ENCODE measurements at regions not wholly inside any gene's neighbourhood (a gene's known extent, or its start where the extent isn't known, plus 50 kb on each side); places are given as distances from the start of the nearest gene placed in this dataset.

DNA sequence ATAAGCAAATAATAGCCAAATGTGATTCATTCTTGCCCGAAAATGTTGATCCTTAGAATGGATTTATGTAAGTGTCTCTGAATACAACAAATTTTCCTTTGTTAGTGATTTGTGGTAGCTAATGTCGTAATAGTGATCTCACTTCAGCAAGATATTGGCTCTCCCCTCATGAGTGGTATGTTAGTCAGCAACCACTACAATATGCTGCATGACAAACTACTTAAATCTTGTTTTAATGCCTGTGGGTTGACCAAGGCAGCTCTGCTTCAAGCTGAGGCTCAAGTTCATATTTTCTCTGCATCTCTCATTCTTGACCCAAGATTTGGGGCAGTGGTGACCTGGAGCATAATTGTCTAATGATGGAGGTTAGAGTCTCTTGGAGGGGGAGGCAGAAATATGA is 49.8 kb upstream of the GALNT15 start:
- H3K79me2 ChIP-seq (ENCODE audit: control insufficient read depth, insufficient read depth, low read length), result no peaks in the 10 kb centered on the region
- no peak overlapping the region for H3K4me3 ChIP-seq
- in situ Hi-C loops (cut with MboI), result no loop called here
- intact Hi-C loops (cut with micrococcal nuclease; ENCODE audit: unreplicated experiment), result no loop called here
- no peaks in the 10 kb centered on the region for H4K20me1 ChIP-seq (ENCODE audit: control insufficient read depth, insufficient read depth)
- H3K27ac ChIP-seq (ENCODE audit: control insufficient read depth, insufficient read depth), result no peak overlapping the region
- RAD21 ChIA-PET (ENCODE audit: unreplicated experiment), result no interaction called here
- no peaks in the 10 kb centered on the region for H3K9me3 ChIP-seq (replicated peaks; ENCODE audit: control insufficient read depth, insufficient read depth, low read length)
- POLR2A ChIA-PET, result no interaction called here
- DNase-seq (ENCODE audit: low read depth, low spot score), result no peak
- no peaks in the 10 kb centered on the region for H3K4me1 ChIP-seq (ENCODE audit: control insufficient read depth, insufficient read depth, low read length)
- TF ChIP-seq RB1 (IDR thresholded peaks at IDR 0.05; ENCODE audit: borderline replicate concordance) (no peak), BACH1 (IDR thresholded peaks at IDR 0.05; ENCODE audit: borderline replicate concordance) (no peak), RFX5 (IDR thresholded peaks at IDR 0.05; ENCODE audit: low read depth, low read length) (no peak), MYC (IDR thresholded peaks at IDR 0.05; ENCODE audit: insufficient read depth, insufficient read length, insufficient replicate concordance, low read length, severe bottlenecking) (no peak), MXI1 (IDR thresholded peaks at IDR 0.05; ENCODE audit: low read depth, low read length) (no peak), MYB (IDR thresholded peaks at IDR 0.05; ENCODE audit: borderline replicate concordance, low read depth, low read length) (no peak), SRF (IDR thresholded peaks at IDR 0.05; ENCODE audit: low read depth in 2 of 2, low read length in 2 of 2) (no peak), SMAD5 (IDR thresholded peaks at IDR 0.05; ENCODE audit: low read depth) (no peak), CBX5 (IDR thresholded peaks at IDR 0.05; ENCODE audit: low read depth) (no peak), ATF7 (IDR thresholded peaks at IDR 0.05; ENCODE audit: low read depth) (no peak), MTA2 (IDR thresholded peaks at IDR 0.05; ENCODE audit: low read depth) (no peak), PAX5 (IDR thresholded peaks at IDR 0.05; ENCODE audit: borderline replicate concordance, low read depth, low read length) (no peak)
- TF ChIP-seq, protein P1, sequence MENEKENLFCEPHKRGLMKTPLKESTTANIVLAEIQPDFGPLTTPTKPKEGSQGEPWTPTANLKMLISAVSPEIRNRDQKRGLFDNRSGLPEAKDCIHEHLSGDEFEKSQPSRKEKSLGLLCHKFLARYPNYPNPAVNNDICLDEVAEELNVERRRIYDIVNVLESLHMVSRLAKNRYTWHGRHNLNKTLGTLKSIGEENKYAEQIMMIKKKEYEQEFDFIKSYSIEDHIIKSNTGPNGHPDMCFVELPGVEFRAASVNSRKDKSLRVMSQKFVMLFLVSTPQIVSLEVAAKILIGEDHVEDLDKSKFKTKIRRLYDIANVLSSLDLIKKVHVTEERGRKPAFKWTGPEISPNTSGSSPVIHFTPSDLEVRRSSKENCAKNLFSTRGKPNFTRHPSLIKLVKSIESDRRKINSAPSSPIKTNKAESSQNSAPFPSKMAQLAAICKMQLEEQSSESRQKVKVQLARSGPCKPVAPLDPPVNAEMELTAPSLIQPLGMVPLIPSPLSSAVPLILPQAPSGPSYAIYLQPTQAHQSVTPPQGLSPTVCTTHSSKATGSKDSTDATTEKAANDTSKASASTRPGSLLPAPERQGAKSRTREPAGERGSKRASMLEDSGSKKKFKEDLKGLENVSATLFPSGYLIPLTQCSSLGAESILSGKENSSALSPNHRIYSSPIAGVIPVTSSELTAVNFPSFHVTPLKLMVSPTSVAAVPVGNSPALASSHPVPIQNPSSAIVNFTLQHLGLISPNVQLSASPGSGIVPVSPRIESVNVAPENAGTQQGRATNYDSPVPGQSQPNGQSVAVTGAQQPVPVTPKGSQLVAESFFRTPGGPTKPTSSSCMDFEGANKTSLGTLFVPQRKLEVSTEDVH (IDR thresholded peaks at IDR 0.05; ENCODE audit: low read depth, partially characterized antibody), result no peak
- TF ChIP-seq, protein P2, sequence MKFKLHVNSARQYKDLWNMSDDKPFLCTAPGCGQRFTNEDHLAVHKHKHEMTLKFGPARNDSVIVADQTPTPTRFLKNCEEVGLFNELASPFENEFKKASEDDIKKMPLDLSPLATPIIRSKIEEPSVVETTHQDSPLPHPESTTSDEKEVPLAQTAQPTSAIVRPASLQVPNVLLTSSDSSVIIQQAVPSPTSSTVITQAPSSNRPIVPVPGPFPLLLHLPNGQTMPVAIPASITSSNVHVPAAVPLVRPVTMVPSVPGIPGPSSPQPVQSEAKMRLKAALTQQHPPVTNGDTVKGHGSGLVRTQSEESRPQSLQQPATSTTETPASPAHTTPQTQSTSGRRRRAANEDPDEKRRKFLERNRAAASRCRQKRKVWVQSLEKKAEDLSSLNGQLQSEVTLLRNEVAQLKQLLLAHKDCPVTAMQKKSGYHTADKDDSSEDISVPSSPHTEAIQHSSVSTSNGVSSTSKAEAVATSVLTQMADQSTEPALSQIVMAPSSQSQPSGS (IDR thresholded peaks at IDR 0.05; ENCODE audit: low read length), result no peak
- TF ChIP-seq, protein P3, sequence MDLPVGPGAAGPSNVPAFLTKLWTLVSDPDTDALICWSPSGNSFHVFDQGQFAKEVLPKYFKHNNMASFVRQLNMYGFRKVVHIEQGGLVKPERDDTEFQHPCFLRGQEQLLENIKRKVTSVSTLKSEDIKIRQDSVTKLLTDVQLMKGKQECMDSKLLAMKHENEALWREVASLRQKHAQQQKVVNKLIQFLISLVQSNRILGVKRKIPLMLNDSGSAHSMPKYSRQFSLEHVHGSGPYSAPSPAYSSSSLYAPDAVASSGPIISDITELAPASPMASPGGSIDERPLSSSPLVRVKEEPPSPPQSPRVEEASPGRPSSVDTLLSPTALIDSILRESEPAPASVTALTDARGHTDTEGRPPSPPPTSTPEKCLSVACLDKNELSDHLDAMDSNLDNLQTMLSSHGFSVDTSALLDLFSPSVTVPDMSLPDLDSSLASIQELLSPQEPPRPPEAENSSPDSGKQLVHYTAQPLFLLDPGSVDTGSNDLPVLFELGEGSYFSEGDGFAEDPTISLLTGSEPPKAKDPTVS (IDR thresholded peaks at IDR 0.05; ENCODE audit: low read depth, low read length), result no peak
- TF ChIP-seq, protein P4, sequence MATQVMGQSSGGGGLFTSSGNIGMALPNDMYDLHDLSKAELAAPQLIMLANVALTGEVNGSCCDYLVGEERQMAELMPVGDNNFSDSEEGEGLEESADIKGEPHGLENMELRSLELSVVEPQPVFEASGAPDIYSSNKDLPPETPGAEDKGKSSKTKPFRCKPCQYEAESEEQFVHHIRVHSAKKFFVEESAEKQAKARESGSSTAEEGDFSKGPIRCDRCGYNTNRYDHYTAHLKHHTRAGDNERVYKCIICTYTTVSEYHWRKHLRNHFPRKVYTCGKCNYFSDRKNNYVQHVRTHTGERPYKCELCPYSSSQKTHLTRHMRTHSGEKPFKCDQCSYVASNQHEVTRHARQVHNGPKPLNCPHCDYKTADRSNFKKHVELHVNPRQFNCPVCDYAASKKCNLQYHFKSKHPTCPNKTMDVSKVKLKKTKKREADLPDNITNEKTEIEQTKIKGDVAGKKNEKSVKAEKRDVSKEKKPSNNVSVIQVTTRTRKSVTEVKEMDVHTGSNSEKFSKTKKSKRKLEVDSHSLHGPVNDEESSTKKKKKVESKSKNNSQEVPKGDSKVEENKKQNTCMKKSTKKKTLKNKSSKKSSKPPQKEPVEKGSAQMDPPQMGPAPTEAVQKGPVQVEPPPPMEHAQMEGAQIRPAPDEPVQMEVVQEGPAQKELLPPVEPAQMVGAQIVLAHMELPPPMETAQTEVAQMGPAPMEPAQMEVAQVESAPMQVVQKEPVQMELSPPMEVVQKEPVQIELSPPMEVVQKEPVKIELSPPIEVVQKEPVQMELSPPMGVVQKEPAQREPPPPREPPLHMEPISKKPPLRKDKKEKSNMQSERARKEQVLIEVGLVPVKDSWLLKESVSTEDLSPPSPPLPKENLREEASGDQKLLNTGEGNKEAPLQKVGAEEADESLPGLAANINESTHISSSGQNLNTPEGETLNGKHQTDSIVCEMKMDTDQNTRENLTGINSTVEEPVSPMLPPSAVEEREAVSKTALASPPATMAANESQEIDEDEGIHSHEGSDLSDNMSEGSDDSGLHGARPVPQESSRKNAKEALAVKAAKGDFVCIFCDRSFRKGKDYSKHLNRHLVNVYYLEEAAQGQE (IDR thresholded peaks at IDR 0.05; ENCODE audit: low read depth, low read length), result no peak
- 16% methylated on average over 2 of the region's 2 CpGs for WGBS (ENCODE audit: insufficient coverage, insufficient replicate concordance, low lambda C conversion rate, missing lambda C conversion rate)
- SMC1A ChIA-PET (ENCODE audit: uncharacterized antibody, unreplicated experiment), result no interaction called here
- no peak overlapping the region for H3K9ac ChIP-seq (ENCODE audit: control insufficient read depth, insufficient read depth, low read length)
- H2AFZ ChIP-seq (ENCODE audit: control insufficient read depth, low read depth, low read length), result no peak overlapping the region
- no peaks in the 10 kb centered on the region; a peak in 1 of 4 replicates for H3K27me3 ChIP-seq (replicated peaks in 1 of 2; ENCODE audit: control insufficient read depth in 2 of 2, insufficient read depth in 2 of 2, low read length in 1 of 2)
- FAIRE-seq, result no peak
- no TSS peak for BruUV-seq (replicated peaks)
- no peak for ATAC-seq
- no peak overlapping the region for H3K4me2 ChIP-seq (ENCODE audit: control insufficient read depth, insufficient read depth)
- no peaks in the 10 kb centered on the region for H3K36me3 ChIP-seq (ENCODE audit: control insufficient read depth in 2 of 2, insufficient read depth in 2 of 2, low read length in 1 of 2)
- CTCF ChIA-PET, result no interaction called here

All from GM12878 (cell line).